NCI-H1092 treated with DMSO at 0.1 percent for 48 hours (cell line): ENCODE measurements at regions not wholly inside any gene's neighbourhood (a gene's known extent, or its start where the extent isn't known, plus 50 kb on each side); places are given as distances from the start of the nearest gene placed in this dataset.
A peak's percentile ranks its signal among the peaks of the same experiment; 100 is the strongest.

Experiments used
- DNase-seq: peaks from one replicate; lab custom pipeline; 2025; lab: John Stamatoyannopoulos, UW

GRCh38 chr7:21221130-21221529, 206.8 kb upstream of the SP4 start:
- DNase-seq: no peak

GRCh38 chr7:21238400-21239116, 189.3 kb upstream of the SP4 start:
- DNase-seq: no peak

- no peak for DNase-seq
These were observed 184.6 kb upstream of the SP4 start for GRCh38 chr7:21243265-21243664.

- peak; percentile 45 for DNase-seq
These were observed 176.6 kb upstream of the SP4 start for GRCh38 chr7:21251151-21251800.

GRCh38 chr7:21253740-21254687, 173.9 kb upstream of the SP4 start:
- DNase-seq: peak; percentile 94

GRCh38 chr7:21256310-21256877, 171.5 kb upstream of the SP4 start:
- DNase-seq: peak; percentile 65

- no peak for DNase-seq
These were observed 166.9 kb upstream of the SP4 start for GRCh38 chr7:21260939-21261338.

GRCh38 chr7:21261627-21262594, 166.0 kb upstream of the SP4 start:
- DNase-seq: peak; percentile 60

- no peak for DNase-seq
These were observed 158.9 kb upstream of the SP4 start for GRCh38 chr7:21269021-21269420.

GRCh38 chr7:21276471-21277035, 151.3 kb upstream of the SP4 start:
- DNase-seq: no peak

- DNase-seq: no peak
These were observed 148.9 kb upstream of the SP4 start for GRCh38 chr7:21278944-21279343.

GRCh38 chr7:21281193-21281592, 146.7 kb upstream of the SP4 start:
- no peak for DNase-seq

GRCh38 chr7:21293771-21294170, 134.1 kb upstream of the SP4 start:
- DNase-seq: no peak

- no peak for DNase-seq
These were observed 128.1 kb upstream of the SP4 start for GRCh38 chr7:21299766-21300165.

- no peak for DNase-seq
These were observed 127.2 kb upstream of the SP4 start for GRCh38 chr7:21300692-21301091.

GRCh38 chr7:21304808-21305375, 123.0 kb upstream of the SP4 start:
- DNase-seq: no peak

GRCh38 chr7:21305455-21306235, 122.2 kb upstream of the SP4 start:
- no peak for DNase-seq

GRCh38 chr7:21314954-21315353, 112.9 kb upstream of the SP4 start:
- no peak for DNase-seq
